ENCODE measurements at regions not wholly inside any gene's neighbourhood (a gene's known extent, or its start where the extent isn't known, plus 50 kb on each side); places are given as distances from the start of the nearest gene placed in this dataset.

GRCh38 chr1:87560601-87561360, 232.1 kb downstream of the LMO4 start:
- no peak for DNase-seq (ENCODE audit: low spot score)

GRCh38 chr1:87563211-87563610, 234.5 kb downstream of the LMO4 start:
- DNase-seq (ENCODE audit: low spot score): no peak

- no peak for DNase-seq (ENCODE audit: low spot score)
Measured at GRCh38 chr1:87565861-87566260, 237.2 kb downstream of the LMO4 start.

- no peak for DNase-seq (ENCODE audit: low spot score)
Measured at GRCh38 chr1:87568005-87568404, 239.3 kb downstream of the LMO4 start.

GRCh38 chr1:87568911-87569310, 240.2 kb downstream of the LMO4 start:
- no peak for DNase-seq (ENCODE audit: low spot score)

GRCh38 chr1:87572008-87572407, 243.3 kb downstream of the LMO4 start:
- no peak for DNase-seq (ENCODE audit: low spot score)

GRCh38 chr1:87572891-87573290, 244.2 kb downstream of the LMO4 start:
- DNase-seq (ENCODE audit: low spot score): no peak

GRCh38 chr1:87575528-87575927, 246.8 kb downstream of the LMO4 start:
- DNase-seq (ENCODE audit: low spot score): no peak

GRCh38 chr1:87578464-87578863, 249.8 kb downstream of the LMO4 start:
- DNase-seq (ENCODE audit: low spot score): no peak

- DNase-seq (ENCODE audit: low spot score): no peak
Measured at GRCh38 chr1:87583459-87583858, 254.8 kb downstream of the LMO4 start.

- no peak for DNase-seq (ENCODE audit: low spot score)
Measured at GRCh38 chr1:87584586-87584985, 255.9 kb downstream of the LMO4 start.

- no peak for DNase-seq (ENCODE audit: low spot score)
Measured at GRCh38 chr1:87586501-87586900, 257.8 kb downstream of the LMO4 start.

GRCh38 chr1:87588495-87588894, 259.8 kb downstream of the LMO4 start:
- no peak for DNase-seq (ENCODE audit: low spot score)

GRCh38 chr1:87591492-87591891, 262.8 kb downstream of the LMO4 start:
- DNase-seq (ENCODE audit: low spot score): no peak

- no peak for DNase-seq (ENCODE audit: low spot score)
Measured at GRCh38 chr1:87592156-87592555, 263.5 kb downstream of the LMO4 start.

GRCh38 chr1:87594736-87595383, 266.2 kb downstream of the LMO4 start:
- DNase-seq (ENCODE audit: low spot score): no peak

GRCh38 chr1:87595384-87595781, 266.7 kb downstream of the LMO4 start:
- DNase-seq (ENCODE audit: low spot score): no peak

GRCh38 chr1:87598429-87598828, 269.7 kb downstream of the LMO4 start:
- no peak for DNase-seq (ENCODE audit: low spot score)

GRCh38 chr1:87599569-87599968, 270.9 kb downstream of the LMO4 start:
- DNase-seq (ENCODE audit: low spot score): no peak

GRCh38 chr1:87600055-87600850, 271.6 kb downstream of the LMO4 start:
- no peak for DNase-seq (ENCODE audit: low spot score)

- DNase-seq (ENCODE audit: low spot score): no peak
Measured at GRCh38 chr1:87600854-87601253, 272.2 kb downstream of the LMO4 start.

- no peak for DNase-seq (ENCODE audit: low spot score)
Measured at GRCh38 chr1:87603626-87604025, 274.9 kb downstream of the LMO4 start.

- no peak for DNase-seq (ENCODE audit: low spot score)
Measured at GRCh38 chr1:87612956-87613355, 284.3 kb downstream of the LMO4 start.
